GM18502 (cell line): ENCODE measurements at regions not wholly inside any gene's neighbourhood (a gene's known extent, or its start where the extent isn't known, plus 50 kb on each side); places are given as distances from the start of the nearest gene placed in this dataset.

Experiments used
- ATAC-seq: cut with Tn5 transposase; IDR thresholded peaks from one replicate; pipeline ENCODE4 v1.9.1; 2021; ENCODE audit warnings: mild to moderate bottlenecking; ENCODE audit not compliant: unreplicated experiment, poor library complexity

- no peak for ATAC-seq
These were observed 497.5 kb downstream of the COG6 start for GRCh38 chr13:40152922-40153321.

DNA sequence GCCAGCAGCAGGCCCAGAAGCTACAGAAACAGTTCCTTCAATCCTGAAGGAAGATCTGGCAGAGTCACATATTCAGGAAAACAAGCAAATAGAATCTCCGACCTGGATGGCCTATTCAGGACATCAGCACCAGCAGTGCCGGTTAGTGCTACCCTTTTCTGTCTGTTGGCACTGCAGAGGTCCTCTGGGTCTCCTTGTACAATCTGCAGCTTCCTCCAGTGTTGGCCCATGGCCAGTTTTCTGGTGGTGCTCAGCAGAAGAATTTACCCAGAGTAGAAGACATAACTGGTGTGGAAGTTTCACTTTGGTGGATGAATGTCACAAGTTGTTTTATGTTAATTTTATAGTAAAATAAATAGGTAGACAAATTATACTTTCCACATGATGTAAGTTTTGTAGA is 498.1 kb downstream of the COG6 start:
- ATAC-seq, result no peak

- ATAC-seq, result no peak
These were observed 499.7 kb downstream of the COG6 start for GRCh38 chr13:40155201-40155600.

GRCh38 chr13:40158218-40158617 is 502.8 kb downstream of the COG6 start:
- no peak for ATAC-seq

DNA sequence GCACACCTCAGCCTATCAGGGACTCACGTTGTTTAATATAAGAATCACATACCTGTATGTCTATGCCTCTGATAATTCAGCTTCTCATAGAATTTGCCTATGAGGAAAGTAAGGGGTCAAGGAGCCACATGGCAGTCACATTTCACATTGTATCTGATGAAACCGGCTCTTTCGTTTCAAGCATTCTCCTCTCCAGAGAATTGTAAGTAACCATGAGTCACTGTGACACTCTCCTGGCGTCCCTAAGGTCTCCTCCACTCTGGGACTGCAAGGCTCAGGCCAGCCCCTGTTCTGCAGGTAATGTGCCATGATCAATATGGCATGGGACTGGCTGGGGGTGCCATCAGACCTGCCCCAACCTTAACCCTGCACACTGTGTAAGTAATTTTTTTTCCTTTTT is 503.3 kb downstream of the COG6 start:
- no peak for ATAC-seq

DNA sequence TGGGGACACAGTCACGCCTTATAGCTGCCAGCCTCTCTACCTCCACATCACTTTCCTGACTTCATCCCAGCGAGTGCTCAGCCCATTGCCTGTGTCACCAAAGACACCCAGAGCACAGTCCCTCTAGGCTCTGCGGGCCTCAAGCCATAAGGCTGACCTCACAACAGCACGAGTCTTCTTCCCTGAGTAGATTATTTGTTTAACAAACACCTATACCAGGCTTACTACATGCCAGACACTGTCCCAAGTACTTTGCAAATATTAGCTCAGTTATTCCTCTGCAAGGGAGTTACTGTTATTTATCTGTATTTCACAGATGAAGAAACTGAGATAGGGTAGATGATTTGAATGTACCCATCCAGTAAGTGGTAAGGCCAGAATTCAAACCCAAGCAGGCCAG is 504.3 kb downstream of the COG6 start:
- no peak for ATAC-seq

- ATAC-seq, result no peak
These were observed 505.3 kb downstream of the COG6 start for GRCh38 chr13:40160618-40161350.

DNA sequence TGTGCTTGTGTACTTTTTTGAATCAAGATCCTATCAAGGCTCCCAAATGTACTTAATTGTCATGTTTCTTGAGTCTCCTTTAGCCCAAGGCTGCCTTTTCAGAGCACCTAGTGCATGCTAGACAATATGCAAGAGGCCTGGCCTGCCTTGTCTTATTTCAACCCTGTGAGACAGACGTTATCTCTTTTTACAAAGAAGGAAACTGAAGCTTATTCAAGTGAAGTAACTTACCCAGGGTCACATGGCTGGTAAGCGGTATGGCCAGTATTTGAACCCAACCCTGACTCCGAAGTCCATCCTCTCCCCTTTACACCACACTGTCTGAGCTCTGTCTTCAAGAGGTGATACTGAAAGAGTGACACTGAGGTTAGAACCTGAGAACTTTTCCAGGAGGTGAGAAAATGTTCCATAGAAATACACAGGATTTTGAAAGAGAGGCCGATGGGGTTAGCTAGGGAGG is 505.1 kb downstream of the FOXO1 start:
- ATAC-seq, result no peak

DNA sequence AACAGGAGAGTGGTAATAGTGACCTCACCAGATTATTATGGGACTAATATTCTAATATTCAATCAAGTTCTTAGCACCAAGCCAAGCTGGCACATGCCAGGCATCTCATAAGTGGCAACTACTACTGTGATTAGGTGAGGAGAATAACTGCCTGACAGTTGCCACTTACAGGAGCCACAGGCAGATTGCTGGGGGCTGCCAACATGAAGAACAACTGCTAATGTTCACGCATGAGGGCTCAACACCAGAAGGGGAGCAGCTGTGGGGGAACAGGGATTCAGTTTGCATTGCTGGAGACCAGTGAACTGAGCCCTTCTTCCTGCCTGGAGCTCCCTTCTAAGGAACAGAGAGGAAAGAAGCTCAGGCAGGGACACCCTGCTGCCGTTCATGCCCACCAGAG is 504.5 kb downstream of the FOXO1 start:
- no peak for ATAC-seq

GRCh38 chr13:40163066-40164000 is 503.1 kb downstream of the FOXO1 start:
- no peak for ATAC-seq

GRCh38 chr13:40164133-40164532 is 502.3 kb downstream of the FOXO1 start:
- no peak for ATAC-seq

GRCh38 chr13:40165316-40165932 is 501.0 kb downstream of the FOXO1 start:
- ATAC-seq, result no peak

DNA sequence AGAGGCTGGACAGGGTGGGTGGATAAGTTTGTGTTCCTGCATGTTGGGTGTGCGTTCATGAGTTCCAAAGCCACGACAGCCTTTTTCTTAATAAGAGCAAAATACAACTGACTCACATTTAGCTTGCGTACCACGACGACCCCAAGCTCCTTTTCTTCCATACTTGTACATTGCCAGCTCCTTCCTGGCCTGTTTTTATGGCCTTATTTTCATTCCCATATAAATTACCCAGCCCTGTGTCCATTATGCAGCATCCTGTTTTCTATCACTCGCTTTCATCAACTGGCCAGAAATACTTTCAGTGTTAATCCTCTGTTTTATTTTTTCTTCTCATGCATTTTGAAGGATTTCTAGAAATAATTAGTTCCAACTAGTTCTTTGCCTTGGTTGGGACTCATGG is 499.1 kb downstream of the FOXO1 start:
- no peak for ATAC-seq

- no peak for ATAC-seq
These were observed 497.8 kb downstream of the FOXO1 start for GRCh38 chr13:40168425-40169166.

GRCh38 chr13:40169476-40169875 is 497.0 kb downstream of the FOXO1 start:
- ATAC-seq, result no peak

DNA sequence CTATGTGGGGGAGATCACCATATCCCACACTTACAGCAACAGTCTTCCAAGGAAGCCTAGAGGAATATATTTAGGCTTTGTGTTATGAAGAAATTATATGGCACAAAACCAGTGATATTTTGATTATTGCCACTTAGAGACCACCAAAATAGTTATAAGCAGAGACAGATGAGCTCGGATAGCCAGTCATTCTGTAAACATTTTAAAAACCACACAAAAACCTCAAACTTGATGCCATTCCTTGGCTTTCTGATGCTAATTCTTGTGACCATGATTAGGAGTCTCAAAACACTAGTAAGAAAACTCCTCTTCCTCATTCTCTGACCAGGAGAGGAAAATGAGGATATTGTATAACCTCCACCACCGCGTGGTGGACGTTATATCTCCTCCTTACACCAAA is 496.4 kb downstream of the FOXO1 start:
- no peak for ATAC-seq

- no peak for ATAC-seq
These were observed 495.5 kb downstream of the FOXO1 start for GRCh38 chr13:40170982-40171381.

- no peak for ATAC-seq
These were observed 494.9 kb downstream of the FOXO1 start for GRCh38 chr13:40171566-40171965.

GRCh38 chr13:40172149-40172591 is 494.3 kb downstream of the FOXO1 start:
- no peak for ATAC-seq

GRCh38 chr13:40172878-40173277 is 493.6 kb downstream of the FOXO1 start:
- no peak for ATAC-seq
